ENCODE measurements at regions not wholly inside any gene's neighbourhood (a gene's known extent, or its start where the extent isn't known, plus 50 kb on each side); places are given as distances from the start of the nearest gene placed in this dataset.
"Not testable (repeated sequence)": the region's sequence is repeated elsewhere in the genome, so short reads cannot be mapped to it uniquely, and the experiment has no call there.

DNA sequence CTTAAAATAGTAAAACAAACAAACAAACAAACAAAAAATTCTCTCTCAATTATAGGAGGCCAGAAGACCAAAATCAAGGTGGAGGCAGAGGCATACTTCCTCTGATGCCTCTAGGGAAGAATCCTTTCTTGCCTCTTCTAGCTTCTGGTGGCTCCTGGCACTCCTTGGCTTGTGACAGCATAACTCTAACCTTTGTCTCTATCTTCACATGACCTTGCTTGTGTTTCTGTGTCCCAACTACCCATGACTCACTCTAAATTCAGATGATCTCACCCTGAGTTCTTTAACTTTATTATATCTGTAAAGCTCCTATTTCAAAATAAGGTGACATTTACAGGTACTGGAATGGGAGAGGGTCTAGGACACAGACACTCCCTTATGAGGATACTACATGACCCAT lies 88.3 kb upstream of the ANTXRL start:
- H4K20me1 ChIP-seq (ENCODE audit: low read length): no peaks in the 10 kb centered on the region
- H3K27ac ChIP-seq (ENCODE audit: low read length): no peak overlapping the region
- H3F3A ChIP-seq (ENCODE audit: low read length, unreplicated experiment): no peaks in the 10 kb centered on the region
- H3K9ac ChIP-seq (ENCODE audit: low read length): no peak overlapping the region
- TF ChIP-seq EZH2 (IDR thresholded peaks at IDR 0.05; ENCODE audit: low read length, unreplicated experiment): no peak
- TF ChIP-seq, protein P1, sequence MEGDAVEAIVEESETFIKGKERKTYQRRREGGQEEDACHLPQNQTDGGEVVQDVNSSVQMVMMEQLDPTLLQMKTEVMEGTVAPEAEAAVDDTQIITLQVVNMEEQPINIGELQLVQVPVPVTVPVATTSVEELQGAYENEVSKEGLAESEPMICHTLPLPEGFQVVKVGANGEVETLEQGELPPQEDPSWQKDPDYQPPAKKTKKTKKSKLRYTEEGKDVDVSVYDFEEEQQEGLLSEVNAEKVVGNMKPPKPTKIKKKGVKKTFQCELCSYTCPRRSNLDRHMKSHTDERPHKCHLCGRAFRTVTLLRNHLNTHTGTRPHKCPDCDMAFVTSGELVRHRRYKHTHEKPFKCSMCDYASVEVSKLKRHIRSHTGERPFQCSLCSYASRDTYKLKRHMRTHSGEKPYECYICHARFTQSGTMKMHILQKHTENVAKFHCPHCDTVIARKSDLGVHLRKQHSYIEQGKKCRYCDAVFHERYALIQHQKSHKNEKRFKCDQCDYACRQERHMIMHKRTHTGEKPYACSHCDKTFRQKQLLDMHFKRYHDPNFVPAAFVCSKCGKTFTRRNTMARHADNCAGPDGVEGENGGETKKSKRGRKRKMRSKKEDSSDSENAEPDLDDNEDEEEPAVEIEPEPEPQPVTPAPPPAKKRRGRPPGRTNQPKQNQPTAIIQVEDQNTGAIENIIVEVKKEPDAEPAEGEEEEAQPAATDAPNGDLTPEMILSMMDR (conservative IDR thresholded peaks at IDR 0.05; ENCODE audit: low read depth, low read length): no peak
- TF ChIP-seq EZH2phosphoT487 (IDR thresholded peaks at IDR 0.05; ENCODE audit: borderline replicate concordance, low read length): no peak
- intact Hi-C loops (cut with micrococcal nuclease): no loop called here
- no peaks in the 10 kb centered on the region for H3K79me2 ChIP-seq (ENCODE audit: low read length)
- no TSS peak for BruUV-seq (replicated peaks)
- H3K27me3 ChIP-seq (ENCODE audit: low read length): no peaks in the 10 kb centered on the region
- H3K9me3 ChIP-seq (ENCODE audit: low read length): no peaks in the 10 kb centered on the region
- H3K4me2 ChIP-seq (ENCODE audit: low read length): no peak overlapping the region
- no peak overlapping the region for H2AFZ ChIP-seq (ENCODE audit: low read length)
- peak; percentile 20 for DNase-seq
- ChIA-PET CTCF (no interaction called here), POLR2A (ENCODE audit: unreplicated experiment) (no interaction called here)
- no peaks in the 10 kb centered on the region for H3K36me3 ChIP-seq (ENCODE audit: low read depth, low read length)
- no peak overlapping the region for H3K4me3 ChIP-seq (ENCODE audit: low read length)
- H3K9me2 ChIP-seq (replicated peaks; ENCODE audit: low read length): no peaks in the 10 kb centered on the region
- no peak for ATAC-seq
- no peaks in the 10 kb centered on the region for H3K4me1 ChIP-seq (ENCODE audit: insufficient read depth, low read length)

DNA sequence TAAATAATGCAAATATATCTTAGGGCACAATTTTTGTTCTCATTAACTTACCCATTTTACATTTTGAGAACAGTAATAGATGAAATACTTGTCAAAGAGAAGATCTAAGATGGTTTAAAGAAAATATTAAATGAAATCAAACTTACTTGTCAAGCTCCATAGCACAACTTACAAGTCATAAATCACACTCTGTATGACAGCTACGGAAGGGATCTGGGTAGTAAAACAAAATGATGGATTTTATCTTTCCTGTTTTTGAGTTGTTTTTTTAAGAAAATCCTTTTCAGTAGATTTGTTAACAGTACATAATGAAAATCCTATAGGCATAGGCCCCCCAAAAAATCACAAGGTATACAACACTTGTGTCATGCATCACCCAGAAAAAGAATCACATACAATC lies 84.4 kb upstream of the ANTXRL start:
- H3K9me3 ChIP-seq (ENCODE audit: low read length); H3K27me3 ChIP-seq (ENCODE audit: low read length); intact Hi-C loops (cut with micrococcal nuclease); H4K20me1 ChIP-seq (ENCODE audit: low read length); H2AFZ ChIP-seq (ENCODE audit: low read length); CTCF ChIA-PET; H3K9ac ChIP-seq (ENCODE audit: low read length); H3K36me3 ChIP-seq (ENCODE audit: low read depth, low read length); POLR2A ChIA-PET (ENCODE audit: unreplicated experiment); H3K4me2 ChIP-seq (ENCODE audit: low read length); H3K27ac ChIP-seq (ENCODE audit: low read length); ATAC-seq; DNase-seq; H3K4me3 ChIP-seq (ENCODE audit: low read length); H3K4me1 ChIP-seq (ENCODE audit: insufficient read depth, low read length); BruUV-seq (replicated peaks); H3F3A ChIP-seq (ENCODE audit: low read length, unreplicated experiment); H3K9me2 ChIP-seq (replicated peaks; ENCODE audit: low read length); H3K79me2 ChIP-seq (ENCODE audit: low read length): not testable (repeated sequence)

DNA sequence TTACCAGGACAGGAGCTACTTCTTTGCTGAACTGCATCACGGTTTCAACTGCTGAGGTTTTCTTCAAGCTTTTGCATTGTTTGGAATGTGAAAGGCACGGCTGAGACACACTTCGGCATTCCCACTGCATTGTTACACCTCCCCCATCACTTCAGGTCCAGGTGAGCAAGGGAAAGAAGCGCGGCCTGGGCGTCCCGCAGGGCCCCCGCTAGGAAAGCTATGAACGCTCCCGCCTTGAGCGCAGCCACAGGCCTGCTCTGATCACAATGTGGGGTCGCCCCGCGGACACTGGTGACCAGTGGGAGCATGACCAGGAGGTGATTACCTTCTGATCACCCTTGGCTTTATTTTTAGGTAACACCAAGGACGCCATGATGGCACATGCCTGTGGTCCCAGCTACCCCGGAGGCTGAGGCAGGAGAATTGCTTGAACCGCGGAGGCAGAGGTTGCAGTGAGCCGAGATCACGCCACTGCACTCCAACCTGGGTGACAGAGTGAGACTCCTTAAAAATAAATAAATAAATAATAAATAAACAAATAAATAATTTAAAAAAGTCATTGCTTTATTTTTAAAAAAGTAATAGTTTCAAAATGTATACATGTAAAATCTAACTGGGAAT lies 82.2 kb upstream of the ANTXRL start:
- CTCF ChIA-PET: not testable (repeated sequence)

DNA sequence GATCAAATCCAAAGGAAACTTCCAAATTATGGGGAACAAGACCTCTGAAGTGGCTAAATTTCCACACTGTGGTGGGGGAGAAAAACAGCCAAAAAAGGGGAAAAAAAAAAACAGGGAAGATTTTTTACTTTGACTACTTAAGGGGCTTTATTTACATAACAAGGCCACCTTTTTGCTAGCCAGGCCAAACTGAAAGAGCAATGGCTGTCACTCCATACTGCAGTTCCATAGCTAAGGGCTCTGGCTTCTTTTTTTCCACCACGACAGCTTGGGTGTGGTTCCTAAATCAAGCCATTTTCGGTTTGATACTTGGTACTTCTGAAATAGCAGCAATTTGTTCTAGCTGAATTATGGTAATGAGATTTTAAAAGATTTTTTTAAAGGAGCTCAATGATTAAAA lies 76.4 kb upstream of the ANTXRL start:
- H3K79me2 ChIP-seq (ENCODE audit: low read length); ATAC-seq; H3K4me2 ChIP-seq (ENCODE audit: low read length); DNase-seq; H3K9me2 ChIP-seq (replicated peaks; ENCODE audit: low read length); H4K20me1 ChIP-seq (ENCODE audit: low read length); H2AFZ ChIP-seq (ENCODE audit: low read length); POLR2A ChIA-PET (ENCODE audit: unreplicated experiment); intact Hi-C loops (cut with micrococcal nuclease); H3K4me3 ChIP-seq (ENCODE audit: low read length); H3K27me3 ChIP-seq (ENCODE audit: low read length); H3K9me3 ChIP-seq (ENCODE audit: low read length); H3K4me1 ChIP-seq (ENCODE audit: insufficient read depth, low read length); H3K36me3 ChIP-seq (ENCODE audit: low read depth, low read length); H3F3A ChIP-seq (ENCODE audit: low read length, unreplicated experiment); H3K9ac ChIP-seq (ENCODE audit: low read length); CTCF ChIA-PET; H3K27ac ChIP-seq (ENCODE audit: low read length); BruUV-seq (replicated peaks): not testable (repeated sequence)

More for the DNA sequence above, 82.2 kb upstream of the ANTXRL start:
- H2AFZ ChIP-seq (ENCODE audit: low read length); H3K27me3 ChIP-seq (ENCODE audit: low read length); H3K9me2 ChIP-seq (replicated peaks; ENCODE audit: low read length); H3K9ac ChIP-seq (ENCODE audit: low read length); H3K9me3 ChIP-seq (ENCODE audit: low read length); ATAC-seq; H3K4me3 ChIP-seq (ENCODE audit: low read length); H3K36me3 ChIP-seq (ENCODE audit: low read depth, low read length); POLR2A ChIA-PET (ENCODE audit: unreplicated experiment); H3K79me2 ChIP-seq (ENCODE audit: low read length); H3K4me2 ChIP-seq (ENCODE audit: low read length); H3F3A ChIP-seq (ENCODE audit: low read length, unreplicated experiment); intact Hi-C loops (cut with micrococcal nuclease); H3K4me1 ChIP-seq (ENCODE audit: insufficient read depth, low read length); H3K27ac ChIP-seq (ENCODE audit: low read length); DNase-seq; H4K20me1 ChIP-seq (ENCODE audit: low read length); BruUV-seq (replicated peaks): not testable (repeated sequence)

Measured in PC-3 (cell line).